Naive B cell (primary cell): ENCODE measurements at regions not wholly inside any gene's neighbourhood (a gene's known extent, or its start where the extent isn't known, plus 50 kb on each side); places are given as distances from the start of the nearest gene placed in this dataset.
A peak's percentile ranks its signal among the peaks of the same experiment; 100 is the strongest.

Source experiments
- ATAC-seq, 2 donors: fragments of 150-1000 bp; cut with Tn5 transposase; 2 replicates each; pipeline ENCODE4 v1.10.0; 2021; ENCODE audit warnings: low read depth in 2 of 2, mild to moderate bottlenecking in 2 of 2, moderate library complexity in 2 of 2
- DNase-seq: peaks from one replicate; pipeline ENCODE4 v3.0.0; 2022
- H3K27ac Mint-ChIP-seq, 6 donors: one replicate each; pipeline ENCODE4 v1.8.0; 2020 to 2022; ENCODE audit warnings: mild to moderate bottlenecking in 6 of 6, mixed read lengths in 6 of 6, moderate library complexity in 5 of 6, inconsistent platforms in 2 of 6
- H3K27me3 Mint-ChIP-seq, 3 donors: one replicate each; pipeline ENCODE4 v1.8.0; 2021 to 2022; ENCODE audit warnings: mixed read lengths in 3 of 3, mild to moderate bottlenecking in 1 of 3
- H3K36me3 Mint-ChIP-seq, 2 donors: one replicate each; pipeline ENCODE4 v1.8.0; 2020 to 2022; ENCODE audit warnings: mixed read lengths in 2 of 2, inconsistent platforms in 1 of 2, mild to moderate bottlenecking in 1 of 2
- H3K4me1 Mint-ChIP-seq, 3 donors: one replicate each; pipeline ENCODE4 v1.8.0; 2020 to 2022; ENCODE audit warnings: mixed read lengths in 3 of 3, inconsistent platforms in 1 of 3, mild to moderate bottlenecking in 1 of 3, moderate library complexity in 1 of 3
- H3K4me3 Mint-ChIP-seq, 8 donors: one replicate each; pipeline ENCODE4 v1.8.0; 2020 to 2022; ENCODE audit warnings: mild to moderate bottlenecking in 8 of 8, mixed read lengths in 8 of 8, moderate library complexity in 8 of 8, inconsistent platforms in 2 of 8
- H3K9me3 Mint-ChIP-seq, 7 donors: one replicate each; pipeline ENCODE4 v1.8.0; 2020 to 2022; ENCODE audit warnings: mixed read lengths in 7 of 7, mild to moderate bottlenecking in 5 of 7, inconsistent platforms in 2 of 7, moderate library complexity in 1 of 7

DNA sequence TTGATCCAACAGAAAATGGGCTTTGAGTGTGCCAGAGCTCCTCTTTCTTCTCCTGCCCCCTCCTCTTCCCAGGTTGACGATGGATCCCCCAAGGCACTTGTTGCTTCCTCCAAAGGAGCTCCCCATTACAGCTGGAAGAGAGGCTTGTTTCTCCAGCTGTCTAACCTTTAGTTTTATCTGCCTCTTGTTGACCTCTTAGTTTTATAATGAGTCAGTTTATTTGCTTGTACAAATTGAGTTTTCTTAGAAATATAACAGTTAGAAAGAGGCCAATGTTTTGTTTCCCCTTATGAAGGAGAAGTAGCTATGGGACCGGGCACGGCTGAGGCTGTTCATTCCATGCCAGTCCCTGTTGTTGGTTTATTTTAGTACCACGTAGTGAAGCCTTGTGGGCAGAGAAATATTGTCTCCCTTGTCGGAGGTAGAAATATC, 158.2 kb downstream of the SPRY1 start:
- peak overlapping the region in 1 of 6 donors; percentile 67 for H3K27ac Mint-ChIP-seq
- peaks cover under 1 to 6% (median 2%) of the 10 kb centered on the region in 7 donors for H3K9me3 Mint-ChIP-seq
- peaks cover 11 to 13% (median 13%) of the 10 kb centered on the region in 3 donors for H3K4me1 Mint-ChIP-seq
- H3K27me3 Mint-ChIP-seq, result peaks cover 0 to 4% (median 0%) of the 10 kb centered on the region in 3 donors
- DNase-seq (no peak), ATAC-seq (no peak)
- H3K36me3 Mint-ChIP-seq, result peaks cover under 1 to 4% of the 10 kb centered on the region in 2 donors
- no peak overlapping the region for H3K4me3 Mint-ChIP-seq

DNA sequence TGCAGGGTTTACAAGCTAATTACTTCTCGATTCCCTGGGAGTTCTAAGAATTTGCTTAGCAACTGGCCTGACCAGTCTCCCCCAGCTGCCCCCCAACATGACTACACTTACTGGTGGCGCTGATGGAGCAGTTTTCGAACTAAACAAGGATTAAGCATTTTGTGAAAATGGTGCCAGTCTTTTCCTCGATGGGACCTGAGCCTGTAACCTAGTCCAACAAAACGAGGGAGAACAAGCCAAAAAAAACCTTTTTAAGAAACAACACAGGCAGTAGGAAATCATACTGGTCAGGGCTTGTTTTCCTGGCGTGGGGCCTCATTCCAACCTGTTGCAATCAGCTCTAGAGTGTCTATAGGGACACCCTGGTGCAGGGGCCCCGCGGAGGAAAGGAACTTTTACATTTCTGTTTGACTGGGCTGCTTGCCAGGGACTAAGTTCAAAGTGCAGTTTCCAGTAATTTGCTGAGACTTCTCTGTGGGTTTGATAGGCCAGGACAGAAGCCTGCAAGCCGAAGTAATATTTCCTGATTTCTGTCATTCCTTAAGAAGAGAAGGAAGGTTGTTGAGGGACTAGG, 158.7 kb downstream of the SPRY1 start:
- no peak overlapping the region for H3K4me3 Mint-ChIP-seq
- peaks cover 0 to 5% (median 0%) of the 10 kb centered on the region in 7 donors for H3K9me3 Mint-ChIP-seq
- no peak for DNase-seq
- ATAC-seq, result no peak
- H3K27ac Mint-ChIP-seq, result no peak overlapping the region
- H3K36me3 Mint-ChIP-seq, result no peaks in the 10 kb centered on the region
- peaks cover 11 to 13% (median 13%) of the 10 kb centered on the region in 3 donors for H3K4me1 Mint-ChIP-seq
- H3K27me3 Mint-ChIP-seq, result peaks cover 0 to 4% (median 0%) of the 10 kb centered on the region in 3 donors

DNA sequence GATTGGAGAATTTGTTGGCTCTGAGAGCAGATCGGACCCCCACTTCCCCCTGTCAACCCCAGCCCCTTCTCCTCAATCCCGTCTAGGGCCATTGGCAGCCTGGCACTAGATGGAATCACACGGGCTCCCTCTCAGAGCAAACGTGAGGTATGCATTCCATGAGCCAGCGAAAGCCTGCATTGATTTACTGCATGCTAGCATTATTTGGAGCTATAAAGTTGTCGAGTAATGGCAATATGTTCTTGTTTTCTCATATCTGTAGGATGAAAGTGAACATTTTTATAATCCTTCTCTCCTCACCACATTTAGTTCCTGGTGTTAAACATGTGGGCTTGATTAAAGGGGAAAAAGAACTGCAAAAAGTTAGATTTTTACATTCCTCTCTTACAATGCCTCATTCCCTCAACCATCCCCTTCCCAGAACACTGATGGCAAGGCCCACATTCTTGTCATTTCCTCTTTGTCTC, 159.2 kb downstream of the SPRY1 start:
- Mint-ChIP-seq H3K4me3 (no peak overlapping the region), H3K4me1 (peaks cover 11 to 13% (median 13%) of the 10 kb centered on the region in 3 donors), H3K36me3 (no peaks in the 10 kb centered on the region), H3K27me3 (peaks cover 0 to 4% (median 0%) of the 10 kb centered on the region in 3 donors), H3K9me3 (peaks cover 0 to 4% (median 0%) of the 10 kb centered on the region in 7 donors), H3K27ac (peak overlapping the region in 1 of 6 donors; percentile 77)
- DNase-seq (no peak), ATAC-seq (no peak)

DNA sequence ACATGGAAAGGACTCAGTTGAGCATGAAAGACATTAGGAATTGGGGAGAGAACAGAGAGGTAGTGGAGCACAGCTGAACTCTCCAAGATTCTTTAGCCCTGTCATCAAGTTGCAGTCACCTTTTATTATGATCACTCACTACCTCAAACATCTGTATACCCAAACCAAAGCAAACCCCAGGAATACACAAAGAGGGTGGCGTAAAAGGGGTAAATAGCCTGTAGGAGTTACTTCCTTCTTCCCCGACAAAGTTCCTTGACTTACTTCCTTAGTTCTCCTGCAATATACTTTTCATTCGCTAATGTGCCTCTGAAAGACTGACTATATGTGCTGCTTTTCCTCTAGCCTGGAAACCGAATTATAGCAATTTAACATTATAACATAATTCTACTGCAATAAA, 159.9 kb downstream of the SPRY1 start:
- H3K27me3 Mint-ChIP-seq, result peaks cover 0 to 4% (median 0%) of the 10 kb centered on the region in 3 donors
- H3K4me3 Mint-ChIP-seq, result no peak overlapping the region
- no peak overlapping the region for H3K27ac Mint-ChIP-seq
- no peaks in the 10 kb centered on the region for H3K36me3 Mint-ChIP-seq
- no peaks in the 10 kb centered on the region for H3K9me3 Mint-ChIP-seq
- DNase-seq (no peak), ATAC-seq (no peak)
- peaks cover 11 to 13% (median 13%) of the 10 kb centered on the region in 3 donors for H3K4me1 Mint-ChIP-seq

DNA sequence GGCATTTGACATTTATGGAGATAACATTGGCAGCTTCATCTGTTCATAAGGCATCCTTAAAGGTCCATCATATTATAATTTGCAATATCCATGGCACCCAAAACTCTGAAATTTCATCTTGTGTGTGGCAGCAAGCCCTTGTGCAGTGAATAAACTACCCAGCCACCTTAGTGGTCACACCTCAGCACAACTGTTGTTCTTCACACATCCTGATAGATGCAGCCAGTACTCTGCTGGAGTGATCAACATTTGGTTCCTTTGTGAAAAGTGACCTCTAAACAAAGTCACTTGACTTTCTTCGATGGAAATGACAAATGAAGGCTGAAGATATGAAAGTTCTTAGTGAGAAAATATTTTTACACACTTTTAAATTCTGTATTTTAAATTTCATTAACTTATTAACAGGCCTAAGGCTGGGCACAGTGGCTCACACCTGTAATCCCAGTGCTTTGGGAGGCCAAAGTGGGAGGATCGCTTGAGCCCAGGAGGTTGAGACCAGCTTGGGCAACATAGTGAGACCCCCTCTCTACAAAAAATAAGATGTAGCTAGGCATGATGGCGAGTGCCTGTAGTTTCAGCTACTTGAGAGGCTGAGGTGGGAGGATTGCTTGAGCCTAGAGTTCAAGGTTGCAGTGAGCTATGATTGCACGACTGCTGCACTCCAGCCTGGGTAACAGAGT, 161.4 kb downstream of the SPRY1 start:
- ATAC-seq, result no peak
- DNase-seq, result no peak
- Mint-ChIP-seq H3K4me1 (peaks cover 11 to 13% (median 13%) of the 10 kb centered on the region in 3 donors), H3K9me3 (no peaks in the 10 kb centered on the region), H3K4me3 (no peak overlapping the region), H3K36me3 (no peaks in the 10 kb centered on the region), H3K27ac (no peak overlapping the region), H3K27me3 (peaks cover 0 to 4% (median 0%) of the 10 kb centered on the region in 3 donors)

DNA sequence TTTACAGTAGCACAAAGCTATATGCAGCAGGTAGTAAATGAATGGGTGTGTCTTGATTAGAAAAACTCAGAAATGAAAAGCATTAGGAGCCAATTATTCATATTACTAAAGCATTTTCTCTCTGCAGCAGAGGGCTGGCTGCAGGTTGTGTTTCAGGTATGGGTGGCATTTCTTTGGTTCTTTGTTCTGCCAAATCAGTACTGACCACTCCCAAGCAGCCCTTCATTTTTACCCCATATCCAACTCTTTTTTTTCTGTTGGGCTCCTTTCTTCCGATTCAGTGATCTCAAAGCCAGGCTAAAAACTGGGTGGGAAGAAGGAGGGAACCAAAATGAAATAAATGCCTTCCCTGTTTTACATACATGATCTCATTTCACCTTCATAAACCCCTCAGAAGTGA, 162.3 kb downstream of the SPRY1 start:
- H3K4me3 Mint-ChIP-seq, result no peak overlapping the region
- no peak overlapping the region for H3K27ac Mint-ChIP-seq
- H3K4me1 Mint-ChIP-seq, result peaks cover 3 to 5% (median 4%) of the 10 kb centered on the region in 3 donors
- DNase-seq, result no peak
- no peaks in the 10 kb centered on the region for H3K36me3 Mint-ChIP-seq
- peaks cover 0 to 4% (median 0%) of the 10 kb centered on the region in 3 donors for H3K27me3 Mint-ChIP-seq
- no peak for ATAC-seq
- no peaks in the 10 kb centered on the region for H3K9me3 Mint-ChIP-seq

DNA sequence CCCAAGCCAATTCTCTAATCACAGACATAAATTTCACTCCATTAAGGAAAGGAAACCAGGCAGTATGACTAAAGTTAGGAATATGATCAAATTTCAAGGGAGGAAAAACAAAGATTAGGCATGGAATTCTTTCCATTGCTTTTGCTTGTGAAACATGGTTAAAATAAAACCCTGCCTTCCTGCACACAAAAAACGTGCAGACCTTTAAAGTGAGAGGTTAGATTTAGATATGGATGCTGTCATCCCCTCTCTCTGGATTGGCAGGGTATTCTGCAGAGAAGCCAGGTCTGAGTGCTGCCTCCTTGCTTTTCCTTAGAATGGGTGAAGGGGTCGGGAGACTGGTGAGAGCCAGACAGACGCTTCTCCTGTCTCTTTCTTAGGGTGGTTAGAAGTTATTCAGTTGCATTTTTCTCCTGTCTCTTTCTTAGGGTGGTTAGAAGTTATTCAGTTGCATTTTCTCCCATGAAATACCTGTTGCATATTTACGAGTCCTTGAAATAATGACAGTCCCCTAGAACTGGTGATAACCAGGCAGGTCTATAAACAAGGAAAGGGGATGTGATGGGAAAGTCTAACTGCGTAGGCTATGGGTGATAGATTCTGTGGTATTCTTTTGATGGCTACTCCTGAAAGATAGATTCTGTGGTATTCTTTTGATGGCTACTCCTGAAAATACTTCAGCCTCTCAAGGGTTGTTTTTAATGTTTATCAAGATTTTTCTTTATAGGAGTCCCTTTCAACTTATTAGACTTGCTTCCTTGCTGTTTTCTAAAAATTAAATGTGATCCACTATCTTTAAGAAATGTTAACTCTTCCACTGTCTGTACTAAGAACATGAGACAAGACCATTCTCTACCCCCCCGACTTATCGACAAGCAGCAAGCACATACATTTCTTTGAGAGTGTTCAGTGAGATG, 163.6 kb downstream of the SPRY1 start:
- Mint-ChIP-seq H3K27me3 (peaks cover 0 to 4% (median 0%) of the 10 kb centered on the region in 3 donors), H3K27ac (no peak overlapping the region), H3K4me3 (no peak overlapping the region), H3K9me3 (no peaks in the 10 kb centered on the region), H3K36me3 (no peaks in the 10 kb centered on the region), H3K4me1 (peaks cover 4 to 6% (median 5%) of the 10 kb centered on the region in 3 donors)
- DNase-seq (no peak), ATAC-seq (no peak)

DNA sequence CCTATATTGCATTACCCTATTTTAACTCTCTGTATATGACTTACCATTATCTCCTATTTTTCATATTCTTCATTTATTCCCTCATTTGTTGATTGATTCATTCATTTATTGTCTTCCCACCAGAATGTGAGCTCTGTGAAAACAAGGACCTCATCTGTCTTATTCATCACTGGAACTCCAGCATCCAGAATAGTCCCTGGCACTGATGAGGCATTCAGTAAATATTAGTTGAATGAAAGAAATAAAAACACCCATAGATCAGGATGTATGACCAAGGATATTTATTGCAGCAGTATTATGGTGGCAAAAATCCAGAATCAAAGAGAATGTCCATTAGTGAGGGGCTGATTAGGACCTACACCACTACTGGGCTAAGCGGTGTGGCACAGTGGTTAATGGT, 164.9 kb downstream of the SPRY1 start:
- no peaks in the 10 kb centered on the region for H3K36me3 Mint-ChIP-seq
- no peaks in the 10 kb centered on the region for H3K9me3 Mint-ChIP-seq
- no peaks in the 10 kb centered on the region for H3K27me3 Mint-ChIP-seq
- no peak overlapping the region for H3K27ac Mint-ChIP-seq
- H3K4me3 Mint-ChIP-seq, result no peak overlapping the region
- DNase-seq (no peak), ATAC-seq (no peak)
- peaks cover 4 to 6% (median 5%) of the 10 kb centered on the region in 3 donors for H3K4me1 Mint-ChIP-seq

DNA sequence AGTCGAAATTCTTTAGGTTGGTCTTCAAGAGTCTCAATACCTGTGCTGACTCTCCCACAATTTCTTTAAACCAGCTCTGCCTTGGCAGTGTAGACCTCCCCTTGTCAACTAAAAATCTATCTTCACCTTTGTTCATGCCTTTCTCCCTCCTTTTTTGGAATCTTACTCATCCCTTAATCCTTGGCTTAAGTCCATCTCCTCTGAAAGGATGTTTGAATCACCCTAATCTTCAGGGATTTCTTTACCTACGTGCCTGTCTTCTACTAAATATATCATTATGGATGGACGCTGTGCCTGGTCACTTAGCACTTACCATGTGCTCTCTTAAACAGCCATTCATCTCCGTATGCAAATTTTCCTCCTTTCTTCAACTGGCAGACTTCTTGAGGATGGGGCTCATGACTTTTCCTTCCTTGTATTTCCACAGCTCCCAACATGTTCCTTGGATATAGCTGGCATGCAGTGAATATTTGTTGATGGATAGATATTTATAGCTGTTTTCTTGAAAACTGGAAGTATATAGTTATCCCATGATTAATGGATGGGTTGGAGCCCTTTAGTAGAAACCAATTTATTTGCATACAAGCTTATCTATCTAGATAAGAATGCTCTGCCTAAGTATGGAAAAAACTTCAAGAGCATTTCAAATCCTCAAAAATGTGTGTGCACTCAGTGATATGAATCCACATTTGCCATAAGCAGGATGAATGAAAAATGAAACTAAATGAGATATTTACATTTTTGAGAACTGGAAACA, 166.6 kb downstream of the SPRY1 start:
- DNase-seq (no peak), ATAC-seq (no peak)
- Mint-ChIP-seq H3K27me3 (peaks cover 0 to 4% (median 0%) of the 10 kb centered on the region in 3 donors), H3K9me3 (peaks cover 0 to 4% (median 0%) of the 10 kb centered on the region in 7 donors), H3K4me3 (no peak overlapping the region), H3K4me1 (peaks cover 4 to 6% (median 5%) of the 10 kb centered on the region in 3 donors), H3K27ac (peak overlapping the region in 2 of 6 donors; percentile 4 to 51), H3K36me3 (no peaks in the 10 kb centered on the region)

DNA sequence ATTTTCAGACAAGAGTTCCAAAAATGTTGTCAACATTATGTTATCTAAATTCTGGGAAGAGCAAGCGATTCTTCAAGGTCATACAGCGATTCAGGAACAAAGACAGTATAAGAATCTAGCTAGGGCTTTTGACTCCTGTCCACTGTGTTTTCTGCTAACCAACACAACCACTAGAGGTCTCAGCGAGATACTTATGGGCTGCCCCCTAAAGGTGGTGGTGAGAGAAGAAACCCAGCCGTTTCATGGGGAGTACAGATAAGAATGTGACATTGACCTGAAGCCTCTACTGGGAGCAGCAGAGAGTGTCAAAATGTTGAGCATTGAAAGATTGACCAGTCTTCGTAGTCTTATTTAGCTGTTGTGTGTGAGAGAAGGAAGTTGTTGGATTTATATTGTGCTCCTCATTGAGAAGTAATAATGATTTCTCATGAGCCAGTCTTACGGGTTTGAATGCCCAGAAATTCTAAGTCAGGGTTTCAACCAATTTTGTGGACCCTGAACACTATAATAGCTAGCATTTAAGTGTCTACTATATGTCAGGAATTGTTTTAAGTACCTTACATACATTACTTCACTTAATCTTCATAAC, 168.3 kb downstream of the SPRY1 start:
- Mint-ChIP-seq H3K4me3 (no peak overlapping the region), H3K9me3 (peaks cover 0 to 4% (median 0%) of the 10 kb centered on the region in 7 donors), H3K4me1 (peaks cover 4 to 6% (median 5%) of the 10 kb centered on the region in 3 donors), H3K27me3 (peaks cover 0 to 4% (median 0%) of the 10 kb centered on the region in 3 donors), H3K27ac (no peak overlapping the region), H3K36me3 (no peaks in the 10 kb centered on the region)
- peak; percentile 100 for ATAC-seq
- peak; percentile 69 for DNase-seq

DNA sequence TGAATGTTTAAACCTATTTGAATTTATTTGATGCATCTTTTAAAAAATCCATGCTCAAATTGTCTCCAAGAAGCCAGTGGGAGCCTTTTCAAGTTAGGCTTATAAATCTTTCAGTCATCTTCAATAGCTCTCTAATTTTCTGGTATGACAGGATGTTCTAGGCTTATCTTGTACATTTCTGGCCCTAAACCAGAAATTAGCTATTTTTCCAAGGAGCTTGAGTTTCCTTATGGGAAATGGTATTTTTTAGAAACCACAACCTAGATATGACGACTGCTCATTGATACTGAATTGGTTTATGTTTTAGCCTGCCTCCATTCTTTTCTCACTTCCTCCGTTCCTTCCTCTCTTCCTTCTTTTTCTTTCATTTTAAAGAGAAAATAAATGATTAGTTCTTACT, 172.3 kb downstream of the SPRY1 start:
- DNase-seq (no peak), ATAC-seq (no peak)
- peaks cover 4 to 6% (median 5%) of the 10 kb centered on the region in 3 donors for H3K4me1 Mint-ChIP-seq
- no peaks in the 10 kb centered on the region for H3K36me3 Mint-ChIP-seq
- H3K9me3 Mint-ChIP-seq, result peaks cover 0 to 5% (median 0%) of the 10 kb centered on the region in 7 donors
- H3K27ac Mint-ChIP-seq, result no peak overlapping the region
- no peak overlapping the region for H3K4me3 Mint-ChIP-seq
- H3K27me3 Mint-ChIP-seq, result peaks cover 0 to 4% (median 0%) of the 10 kb centered on the region in 3 donors

DNA sequence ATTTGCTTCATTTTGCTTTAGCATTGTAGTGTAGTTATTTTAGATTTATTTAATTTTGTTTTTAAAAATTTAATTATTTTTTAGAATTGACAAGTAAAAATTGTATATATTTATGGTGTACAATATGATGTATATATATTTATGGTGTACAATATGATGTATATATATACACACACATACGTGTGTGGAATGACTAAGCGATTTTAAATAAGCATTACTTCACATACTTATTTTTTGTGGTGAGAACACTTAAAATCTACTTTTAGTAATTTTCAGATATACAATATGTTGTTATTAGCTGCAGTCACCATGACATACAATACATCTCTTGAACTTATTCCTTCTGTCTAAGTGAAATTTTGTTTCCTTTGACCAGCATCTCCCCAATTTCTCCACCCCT, 172.9 kb downstream of the SPRY1 start:
- Mint-ChIP-seq H3K4me1 (peaks cover 4 to 6% (median 4%) of the 10 kb centered on the region in 3 donors), H3K4me3 (no peak overlapping the region), H3K9me3 (peaks cover 0 to 5% (median 0%) of the 10 kb centered on the region in 7 donors), H3K36me3 (no peaks in the 10 kb centered on the region), H3K27me3 (peaks cover 0 to 4% (median 0%) of the 10 kb centered on the region in 3 donors), H3K27ac (no peak overlapping the region)
- DNase-seq, result no peak
- no peak for ATAC-seq
